NCI-H128 (cell line): ENCODE measurements at regions not wholly inside any gene's neighbourhood (a gene's known extent, or its start where the extent isn't known, plus 50 kb on each side); places are given as distances from the start of the nearest gene placed in this dataset.
"Not testable (repeated sequence)": the region's sequence is repeated elsewhere in the genome, so short reads cannot be mapped to it uniquely, and the experiment has no call there.

Experiments
- DNase-seq: peaks from one replicate; lab custom pipeline; 2025; ENCODE audit not compliant: unreplicated experiment; lab: John Stamatoyannopoulos, UW

DNA sequence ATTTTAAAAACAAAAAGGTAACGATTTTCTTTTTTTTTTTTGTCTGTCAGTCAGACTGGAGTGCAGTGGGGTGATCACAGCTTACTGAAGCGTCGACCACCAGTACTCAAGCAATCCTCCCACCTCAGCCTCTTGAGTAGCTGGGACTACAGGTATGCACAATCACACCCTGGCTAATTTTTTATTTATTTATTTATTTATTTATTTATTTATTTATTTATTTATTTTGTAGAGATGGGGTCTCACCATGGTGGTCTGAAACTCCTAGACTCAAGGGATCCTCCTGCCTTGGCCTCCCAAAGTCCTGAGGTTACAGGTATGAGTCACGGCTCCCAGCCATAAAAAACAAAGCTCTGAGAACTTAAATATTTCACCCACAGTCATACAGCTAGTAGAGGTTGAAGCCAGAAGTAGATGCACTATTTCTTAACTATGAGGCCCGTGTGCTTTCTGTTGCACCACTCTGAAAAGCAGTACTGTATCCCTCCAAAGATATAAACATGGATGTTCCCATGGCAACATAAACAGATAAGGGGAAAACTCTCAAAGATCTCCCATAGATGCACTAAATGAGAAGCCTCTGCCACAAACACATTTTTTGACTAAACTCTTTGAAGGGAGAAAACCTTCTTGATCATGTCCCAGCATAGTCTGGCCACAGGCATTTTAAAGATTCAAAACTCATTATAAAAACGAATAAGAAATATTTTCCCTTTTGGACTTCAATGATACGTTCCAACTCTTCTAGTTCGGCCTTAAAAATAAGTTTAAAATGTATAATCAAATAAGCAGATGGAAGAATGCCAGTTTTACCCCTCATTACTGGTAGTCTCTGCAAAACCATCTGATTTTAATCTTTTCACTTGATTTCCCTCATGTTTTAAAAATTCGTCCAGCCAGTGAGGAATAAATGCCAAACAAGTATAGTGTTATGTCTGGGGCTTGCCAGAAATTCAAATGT is 162.3 kb upstream of the ARHGEF26 start:
- no peak for DNase-seq

- DNase-seq, result no peak
These were observed 160.6 kb upstream of the ARHGEF26 start for GRCh38 chr3:153960458-153961074.

DNA sequence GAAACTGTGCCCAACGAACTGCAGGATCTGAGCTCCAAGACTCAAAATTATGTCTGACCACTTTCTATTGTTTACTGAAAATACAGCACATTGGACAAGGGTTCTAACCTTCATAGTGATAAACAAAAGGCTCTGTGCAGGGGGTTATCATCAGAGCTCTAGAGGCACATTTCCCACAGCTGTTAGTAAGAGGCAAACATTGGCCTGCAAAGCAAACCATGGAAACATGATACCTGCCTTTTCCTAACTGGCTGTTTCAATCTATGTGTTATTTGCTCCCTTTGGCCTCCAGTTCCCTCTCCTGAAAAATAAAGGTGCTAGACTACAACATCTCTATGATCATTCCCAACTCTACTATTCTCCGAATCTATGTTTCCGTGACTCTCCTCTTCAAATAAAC is 159.7 kb upstream of the ARHGEF26 start:
- no peak for DNase-seq

DNA sequence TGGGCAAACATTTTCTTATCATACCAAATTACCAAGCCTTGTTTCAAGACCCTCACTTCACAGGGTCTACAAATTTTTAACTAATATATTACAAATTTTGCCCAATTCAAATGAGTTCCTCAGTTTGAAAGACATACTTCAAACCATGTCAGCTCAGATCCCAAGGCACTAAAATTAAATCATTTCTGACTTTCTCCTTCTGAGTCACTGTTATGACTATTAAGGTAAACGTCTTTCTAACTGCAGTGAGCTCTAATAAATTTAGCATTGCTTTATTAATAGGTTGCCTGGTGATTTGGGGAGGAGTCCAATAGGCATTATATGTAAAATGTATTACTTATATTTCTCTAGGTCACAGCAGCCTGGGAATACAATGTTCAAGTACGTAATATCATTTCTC is 158.2 kb upstream of the ARHGEF26 start:
- no peak for DNase-seq

- no peak for DNase-seq
These were observed 153.9 kb upstream of the ARHGEF26 start for GRCh38 chr3:153967260-153967659.

DNA sequence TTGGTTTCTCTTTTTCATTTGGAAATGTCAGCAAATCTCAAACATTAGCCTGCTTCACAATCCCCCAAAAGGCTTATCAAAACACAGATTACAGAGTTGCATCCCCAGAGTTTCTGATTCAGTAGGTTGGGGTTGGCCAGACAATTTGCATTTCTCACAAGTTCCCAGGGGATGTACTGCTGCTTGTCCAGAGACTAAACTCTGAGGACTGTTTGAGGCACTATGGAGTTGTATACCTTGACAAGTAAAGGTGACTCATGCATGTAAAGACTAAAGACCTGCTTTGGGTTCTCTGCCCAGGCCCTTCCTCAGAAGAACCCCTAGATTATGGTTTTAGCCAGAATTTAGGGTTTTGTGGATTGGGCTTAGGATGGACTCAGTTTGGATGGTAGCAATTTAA is 151.1 kb upstream of the ARHGEF26 start:
- no peak for DNase-seq

DNA sequence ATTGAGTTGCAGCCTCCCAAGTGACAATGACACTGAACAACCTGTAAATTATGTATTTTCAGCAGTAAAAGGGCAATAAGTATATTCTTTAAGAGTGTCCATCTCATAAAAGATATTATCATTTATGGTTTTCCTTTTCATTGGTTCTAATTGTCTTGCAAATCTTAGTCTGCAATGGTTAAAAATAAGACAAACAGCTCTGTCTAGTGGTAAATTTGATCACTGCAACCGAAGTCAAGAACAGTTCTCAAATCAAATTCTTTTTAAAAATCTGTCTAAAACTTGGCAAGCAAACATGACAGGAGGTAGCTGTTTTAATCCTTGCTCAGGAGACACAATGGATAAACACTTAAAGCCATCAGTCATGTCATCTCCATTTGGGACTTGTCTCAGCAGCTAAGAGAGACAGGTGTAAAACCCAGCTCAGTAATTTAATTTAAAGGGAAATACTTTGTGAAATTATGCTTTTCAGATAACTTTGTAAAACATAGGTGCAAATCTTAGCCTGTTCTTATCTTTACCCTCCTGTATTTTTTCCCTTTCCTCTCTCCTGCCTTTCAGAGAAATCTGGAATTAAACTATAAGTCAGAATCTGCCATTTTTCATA is 150.3 kb upstream of the ARHGEF26 start:
- no peak for DNase-seq

DNA sequence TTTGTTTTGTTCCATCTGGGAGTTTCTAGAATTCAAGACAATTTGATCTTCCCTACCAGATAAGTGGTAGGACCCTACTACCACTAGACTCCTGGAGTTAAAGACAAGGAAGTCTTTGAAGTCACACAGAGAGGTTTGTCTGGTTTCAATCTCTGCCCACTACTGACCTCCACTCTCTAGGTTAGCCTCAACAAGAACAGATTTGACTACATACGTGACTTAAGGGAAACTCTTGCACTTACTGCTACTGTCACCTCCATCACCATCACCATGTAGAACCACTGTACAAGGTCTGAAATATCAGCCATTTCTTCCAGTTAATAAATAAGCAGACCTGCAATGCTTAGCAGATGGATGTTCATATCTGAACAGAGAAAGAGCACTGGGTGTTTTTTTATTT is 148.3 kb upstream of the ARHGEF26 start:
- no peak for DNase-seq

GRCh38 chr3:153973722-153974265 is 147.4 kb upstream of the ARHGEF26 start:
- no peak for DNase-seq

DNA sequence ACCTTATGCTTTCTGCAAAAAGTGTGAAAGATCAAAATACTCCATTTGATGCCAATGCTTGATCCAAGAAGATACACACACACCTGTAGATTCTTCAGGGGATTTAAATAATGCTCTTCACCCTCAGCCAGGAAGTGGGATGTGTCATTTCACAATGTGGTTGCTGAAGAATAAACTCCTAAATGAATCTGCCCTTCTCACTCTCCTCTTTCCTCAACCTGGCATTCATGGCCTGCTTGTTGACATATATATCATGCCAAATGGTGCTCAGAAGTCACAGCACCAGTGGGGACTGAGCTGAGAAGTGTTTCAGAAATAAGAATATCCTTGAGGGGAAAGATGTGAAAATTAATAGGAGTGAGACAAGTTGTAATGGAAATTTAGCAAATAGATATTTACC is 146.6 kb upstream of the ARHGEF26 start:
- DNase-seq, result no peak

GRCh38 chr3:153976891-153977554 is 144.2 kb upstream of the ARHGEF26 start:
- no peak for DNase-seq

GRCh38 chr3:153978006-153978405 is 143.2 kb upstream of the ARHGEF26 start:
- no peak for DNase-seq

DNA sequence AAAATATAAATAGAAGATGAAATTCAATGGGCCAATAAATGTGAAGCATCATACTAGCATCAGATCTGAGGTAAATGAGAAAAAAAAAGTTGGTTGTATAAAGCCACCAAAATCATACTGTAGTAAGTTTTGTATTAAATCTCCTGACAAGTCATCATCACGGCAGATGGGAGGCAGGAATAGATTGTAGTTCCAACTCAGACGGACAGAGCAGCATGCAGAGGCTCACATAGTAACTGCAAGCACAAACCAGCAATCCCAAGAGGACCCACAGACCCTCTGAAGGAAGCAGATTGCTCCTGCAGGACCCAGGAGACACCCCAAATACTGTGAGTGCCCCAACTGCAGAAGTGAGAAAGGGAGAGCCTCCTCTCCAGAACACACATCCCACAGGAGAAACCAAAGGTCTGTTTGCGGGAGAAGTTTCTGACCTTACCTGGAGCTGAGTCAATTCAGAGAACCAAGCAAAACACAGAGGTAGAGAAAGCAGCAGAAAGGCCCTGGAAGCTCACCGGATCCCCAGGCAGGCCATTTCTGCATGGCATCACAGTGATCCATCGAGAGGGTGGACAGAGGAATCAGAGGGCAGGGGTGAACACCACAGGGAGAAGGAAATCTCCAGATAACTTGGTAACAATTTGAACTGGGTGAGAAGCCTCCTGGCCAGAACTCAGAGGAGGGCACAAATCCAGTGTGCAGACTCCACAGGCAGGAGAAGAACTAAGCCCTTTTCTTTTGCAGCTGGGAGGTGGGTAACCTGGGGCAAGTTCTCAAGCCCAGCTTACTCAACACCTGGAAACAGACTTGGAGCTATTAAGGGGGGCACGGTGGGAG is 141.6 kb upstream of the ARHGEF26 start:
- no peak for DNase-seq

- no peak for DNase-seq
These were observed 141.0 kb upstream of the ARHGEF26 start for GRCh38 chr3:153980252-153980590.

DNA sequence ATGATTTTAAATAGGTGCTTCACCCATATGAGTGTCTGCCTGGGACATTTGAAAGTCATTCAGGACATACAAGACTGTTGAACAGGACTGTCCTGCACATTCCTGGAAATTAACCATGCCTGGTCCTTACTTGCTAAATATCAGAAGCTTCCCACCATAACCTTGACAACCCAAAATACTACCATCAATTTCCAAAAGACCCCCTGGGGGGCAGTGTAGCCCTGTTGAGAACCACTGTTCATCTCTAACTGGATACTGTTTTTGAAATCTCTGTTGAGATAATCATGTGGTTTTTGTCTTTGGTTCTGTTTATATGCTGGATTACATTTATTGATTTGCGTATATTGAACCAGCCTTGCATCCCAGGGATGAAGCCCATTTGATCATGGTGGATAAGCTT is 123.8 kb upstream of the ARHGEF26 start:
- not testable (repeated sequence) for DNase-seq

GRCh38 chr3:154003649-154004048 is 117.5 kb upstream of the ARHGEF26 start:
- no peak for DNase-seq

- DNase-seq, result no peak
These were observed 110.2 kb upstream of the ARHGEF26 start for GRCh38 chr3:154011036-154011435.

DNA sequence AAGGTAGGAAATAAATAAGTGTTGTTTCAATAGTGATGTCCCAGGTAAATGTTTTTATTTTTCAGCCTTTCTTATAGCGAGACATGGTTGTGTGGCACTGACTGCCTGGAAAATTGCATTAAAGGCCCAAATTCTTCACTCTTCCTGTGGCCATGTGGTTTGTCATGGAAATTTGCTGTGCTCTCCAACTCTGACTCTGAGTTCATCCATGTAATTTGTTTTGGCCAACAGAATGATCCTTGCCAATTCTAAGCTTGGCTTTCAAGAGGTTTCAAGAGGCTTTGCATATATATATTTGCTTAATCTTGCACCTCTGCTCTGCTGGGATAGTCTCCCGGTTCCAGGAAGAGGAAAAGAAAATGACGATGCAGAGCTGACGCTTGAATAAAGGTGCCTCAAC is 107.5 kb upstream of the ARHGEF26 start:
- DNase-seq, result no peak

DNA sequence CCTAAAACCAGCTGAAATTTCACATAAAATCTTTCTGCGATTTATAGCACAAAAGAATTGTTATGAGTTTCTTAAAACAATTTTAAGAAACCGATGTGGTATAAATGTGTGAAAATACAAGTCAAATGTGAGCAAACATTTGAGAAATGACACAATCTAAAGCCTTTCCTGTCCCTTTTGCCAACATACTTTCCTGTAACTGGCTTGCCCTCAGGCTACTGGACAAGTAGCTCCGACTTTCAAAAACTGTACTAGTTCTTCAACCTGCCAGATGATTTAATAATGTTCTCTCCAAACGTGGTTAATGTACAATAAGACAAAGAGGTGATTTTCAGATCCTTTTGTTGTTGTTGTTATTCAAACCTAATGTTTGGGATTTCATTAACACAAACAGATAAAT is 105.9 kb upstream of the ARHGEF26 start:
- DNase-seq, result no peak

DNA sequence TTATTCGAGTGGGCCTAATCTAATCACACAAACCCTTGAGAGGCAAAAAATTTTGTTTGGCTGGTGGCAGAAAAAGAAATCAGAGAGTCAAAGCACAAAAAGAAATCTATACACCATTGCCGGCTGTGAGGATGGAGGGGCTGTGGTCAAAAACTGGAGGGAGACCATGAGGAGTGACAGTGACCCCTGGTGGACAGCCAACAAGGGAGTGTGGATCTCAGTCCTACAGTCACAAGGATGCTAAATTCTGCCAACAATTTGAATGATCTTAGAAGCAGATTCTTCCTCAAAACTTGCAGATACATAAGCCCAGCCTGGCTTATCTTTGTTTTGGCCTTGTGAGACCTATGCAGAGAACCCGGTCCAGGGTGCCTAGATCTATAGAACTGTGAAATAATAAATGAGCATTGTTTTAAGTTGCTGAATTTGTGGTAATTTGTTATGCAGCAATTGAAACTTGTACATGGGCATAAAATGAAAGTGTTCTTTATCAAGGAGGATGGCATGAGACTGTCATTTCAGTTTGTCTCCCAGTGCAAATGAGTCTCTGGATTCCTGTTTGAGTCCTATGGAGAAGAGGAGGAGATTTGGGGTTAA is 103.0 kb upstream of the ARHGEF26 start:
- no peak for DNase-seq
